GM12891 (cell line): ENCODE measurements at regions not wholly inside any gene's neighbourhood (a gene's known extent, or its start where the extent isn't known, plus 50 kb on each side); places are given as distances from the start of the nearest gene placed in this dataset.
A peak's percentile ranks its signal among the peaks of the same experiment; 100 is the strongest.
"Not testable (repeated sequence)": the region's sequence is repeated elsewhere in the genome, so short reads cannot be mapped to it uniquely, and the experiment has no call there.

Experiments used
- DNase-seq: peaks from one replicate; pipeline ENCODE4 v3.0.0; 2011; ENCODE audit warnings: low spot score; ENCODE audit not compliant: insufficient read length
- FAIRE-seq: peaks from 2 replicates; lab custom pipeline; 2011; peaks lifted over from hg19 to GRCh38; lab: Jason Lieb, UNC
- PAX5 ChIP-seq: IDR thresholded peaks from 2 replicates; pipeline ENCODE4 v1.6.1; 2011; ENCODE audit warnings: low read length, moderate library complexity, mild to moderate bottlenecking; ENCODE audit not compliant: insufficient read depth, severe bottlenecking
- POLR2A ChIP-seq: IDR thresholded peaks from 2 replicates; pipeline ENCODE4 v1.6.1; 2011; ENCODE audit warnings: low read depth, low read length, control low read depth
- POLR2AphosphoS5 ChIP-seq: IDR thresholded peaks from 2 replicates; pipeline ENCODE4 v1.6.1; 2011; ENCODE audit warnings: low read depth, low read length, control low read depth
- POU2F2 ChIP-seq: IDR thresholded peaks from 2 replicates; pipeline ENCODE4 v1.6.1; 2011; ENCODE audit warnings: low read depth, mild to moderate bottlenecking, control low read depth, low read length, moderate library complexity
- SPI1 ChIP-seq: IDR thresholded peaks from 2 replicates; pipeline ENCODE4 v1.6.1; 2011; ENCODE audit warnings: low read depth, low read length, control low read depth
- TAF1 ChIP-seq: IDR thresholded peaks from 2 replicates; pipeline ENCODE4 v1.6.1; 2011; ENCODE audit warnings: low read depth, low read length, control low read depth

GRCh38 chr5:119694284-119694683 is 64.9 kb downstream of the FAM170A start:
- DNase-seq: no peak
- TF ChIP-seq TAF1 (no peak), SPI1 (no peak), POU2F2 (no peak), POLR2AphosphoS5 (no peak), POLR2A (no peak), PAX5 (no peak)
- no peak for FAIRE-seq

DNA sequence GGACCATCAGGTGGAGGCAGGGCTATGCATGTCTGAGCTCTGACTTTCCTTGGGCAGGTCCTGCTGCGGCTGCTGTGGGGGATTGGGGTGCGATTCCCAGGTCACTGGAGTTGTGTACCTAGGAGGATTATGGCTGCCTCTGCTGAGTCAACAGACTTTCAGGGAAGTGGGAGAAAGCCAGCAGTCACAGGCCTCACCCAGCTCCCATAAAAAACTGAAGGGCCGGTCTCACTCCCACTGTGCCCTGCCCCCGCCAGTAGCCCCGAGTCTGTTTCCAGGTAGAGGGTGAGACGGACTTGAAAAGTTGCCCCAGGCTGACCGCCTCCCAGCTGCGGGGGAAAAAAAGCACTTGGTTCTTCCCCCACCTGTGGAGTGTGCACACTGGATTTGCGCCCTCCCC is 76.7 kb downstream of the FAM170A start:
- TF ChIP-seq TAF1: no peak
- no peak for TF ChIP-seq SPI1
- TF ChIP-seq PAX5: no peak
- no peak for TF ChIP-seq POLR2AphosphoS5
- TF ChIP-seq POLR2A: no peak
- DNase-seq (no peak), FAIRE-seq (no peak)

DNA sequence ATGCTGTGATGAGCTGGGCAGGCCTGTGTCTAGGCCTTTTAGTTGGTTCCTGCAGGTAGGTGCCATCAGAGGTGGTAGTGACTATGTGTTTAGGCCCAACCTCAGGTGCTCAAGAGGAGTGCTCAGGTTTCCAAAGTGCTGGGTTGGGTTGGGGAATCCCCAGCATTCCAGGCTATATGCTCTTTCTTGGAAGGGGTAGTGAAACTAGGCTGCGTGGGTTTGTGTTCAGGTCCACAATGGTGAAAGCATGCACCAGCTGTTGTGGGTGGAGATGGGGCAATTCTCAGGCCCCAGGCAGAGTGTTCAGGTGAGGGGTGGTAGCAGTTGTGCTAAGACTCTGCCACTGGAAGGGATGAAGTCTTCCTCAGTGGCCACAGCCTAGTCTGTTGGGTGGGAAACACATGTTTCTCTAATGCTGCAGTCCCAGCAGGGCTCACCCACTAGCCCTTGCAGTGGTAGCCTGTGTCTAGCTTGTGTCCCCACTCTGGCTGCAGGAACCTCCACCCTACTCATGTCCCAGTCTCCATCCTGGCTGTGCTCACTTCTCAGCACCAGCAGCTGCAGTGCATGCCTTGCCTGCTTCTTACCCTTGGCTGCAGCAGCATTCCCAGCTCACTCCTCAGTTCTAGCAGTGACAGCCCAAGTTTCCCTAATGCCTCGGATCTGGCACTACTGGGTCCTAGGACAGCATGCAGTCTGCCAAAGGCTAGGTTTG is 78.9 kb downstream of the FAM170A start:
- no peak for TF ChIP-seq TAF1
- no peak for TF ChIP-seq POLR2AphosphoS5
- no peak for TF ChIP-seq POU2F2
- TF ChIP-seq POLR2A: no peak
- no peak for TF ChIP-seq SPI1
- no peak for TF ChIP-seq PAX5
- FAIRE-seq: no peak
- no peak for DNase-seq

DNA sequence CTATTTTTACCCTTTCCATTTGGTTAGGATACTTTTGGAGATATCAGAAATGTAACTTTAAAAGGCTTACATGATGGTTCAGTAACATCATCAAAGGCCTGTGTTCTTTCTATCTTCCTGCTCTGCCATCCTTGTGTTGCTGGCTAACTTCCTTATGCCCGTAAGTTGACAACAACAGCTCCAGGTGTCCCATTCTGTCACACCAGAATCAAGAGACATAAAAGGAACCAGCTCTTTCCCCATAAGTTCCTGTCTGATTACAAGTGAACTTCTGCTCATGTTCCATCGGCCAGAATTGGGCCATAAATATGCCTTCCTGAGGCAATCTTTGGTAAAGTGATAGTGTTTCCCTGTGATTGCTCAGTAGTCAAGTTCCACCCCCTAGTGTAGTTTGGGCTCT is 92.4 kb downstream of the FAM170A start:
- no peak for DNase-seq
- TF ChIP-seq POU2F2 (no peak), TAF1 (no peak), POLR2AphosphoS5 (no peak)
- no peak for FAIRE-seq

- DNase-seq, FAIRE-seq: not testable (repeated sequence)
Observed at GRCh38 chr5:119725291-119725690, 95.9 kb downstream of the FAM170A start.

DNA sequence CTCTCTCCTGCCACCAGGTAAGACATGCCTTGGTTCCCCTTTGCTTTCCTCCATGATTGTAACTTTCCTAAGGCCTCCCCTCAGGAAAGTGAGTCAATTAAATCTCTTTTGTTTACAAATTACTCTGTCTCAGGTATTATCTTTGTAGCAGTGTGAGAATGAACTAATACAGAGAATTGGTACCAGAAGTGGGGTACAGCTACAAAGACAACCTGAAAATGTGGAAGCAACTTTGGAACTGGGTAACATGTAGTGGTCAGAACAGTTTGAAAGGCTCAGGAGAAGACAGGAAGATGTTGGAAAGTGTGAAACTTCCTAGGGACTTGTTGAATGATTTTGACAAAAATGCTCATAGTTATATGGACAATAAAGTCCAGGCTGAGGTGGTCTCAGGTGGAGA is 97.2 kb downstream of the FAM170A start:
- TF ChIP-seq PAX5: no peak
- TF ChIP-seq TAF1: no peak
- no peak for TF ChIP-seq POU2F2
- no peak for TF ChIP-seq POLR2AphosphoS5
- TF ChIP-seq SPI1: no peak
- no peak for TF ChIP-seq POLR2A
- FAIRE-seq: no peak
- DNase-seq: no peak

GRCh38 chr5:119740225-119740624 is 110.9 kb downstream of the FAM170A start:
- FAIRE-seq (no peak), DNase-seq (no peak)
- no peak for TF ChIP-seq TAF1
- no peak for TF ChIP-seq POLR2AphosphoS5
- TF ChIP-seq PAX5: no peak
- no peak for TF ChIP-seq POLR2A
- no peak for TF ChIP-seq POU2F2
- TF ChIP-seq SPI1: no peak

GRCh38 chr5:119741691-119742090 is 112.3 kb downstream of the FAM170A start:
- no peak for DNase-seq
- no peak for TF ChIP-seq SPI1
- TF ChIP-seq PAX5: no peak
- no peak for TF ChIP-seq TAF1
- no peak for FAIRE-seq

- DNase-seq (no peak), FAIRE-seq (no peak)
- no peak for TF ChIP-seq POLR2AphosphoS5
- TF ChIP-seq POLR2A: no peak
- TF ChIP-seq SPI1: no peak
- TF ChIP-seq TAF1: no peak
- no peak for TF ChIP-seq PAX5
- no peak for TF ChIP-seq POU2F2
Observed at GRCh38 chr5:119742311-119742710, 113.0 kb downstream of the FAM170A start.

DNA sequence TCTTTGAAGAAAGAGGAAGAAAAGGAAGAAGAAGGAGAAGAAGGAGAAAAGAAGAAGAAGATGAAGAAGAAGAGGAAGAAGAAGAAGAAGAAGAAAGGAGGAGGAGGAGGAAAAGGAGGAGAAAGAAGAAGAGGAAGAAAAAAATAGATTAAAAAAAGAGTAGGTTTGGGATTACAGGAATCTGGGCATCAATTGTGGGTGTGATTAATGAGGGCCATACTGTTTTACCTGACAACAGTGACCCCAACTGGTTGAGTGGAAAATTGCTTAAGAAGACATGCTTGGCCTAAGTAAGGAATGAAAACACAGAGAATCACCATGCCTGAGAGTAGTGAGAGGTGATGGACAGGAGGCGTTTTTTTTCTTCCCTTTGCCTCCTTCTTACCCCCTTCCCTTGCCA is 114.6 kb downstream of the FAM170A start:
- no peak for TF ChIP-seq POLR2A
- TF ChIP-seq POLR2AphosphoS5: no peak
- no peak for TF ChIP-seq POU2F2
- no peak for TF ChIP-seq SPI1
- no peak for TF ChIP-seq PAX5
- no peak for TF ChIP-seq TAF1
- DNase-seq (peak; percentile 21), FAIRE-seq (peak; percentile 9)

DNA sequence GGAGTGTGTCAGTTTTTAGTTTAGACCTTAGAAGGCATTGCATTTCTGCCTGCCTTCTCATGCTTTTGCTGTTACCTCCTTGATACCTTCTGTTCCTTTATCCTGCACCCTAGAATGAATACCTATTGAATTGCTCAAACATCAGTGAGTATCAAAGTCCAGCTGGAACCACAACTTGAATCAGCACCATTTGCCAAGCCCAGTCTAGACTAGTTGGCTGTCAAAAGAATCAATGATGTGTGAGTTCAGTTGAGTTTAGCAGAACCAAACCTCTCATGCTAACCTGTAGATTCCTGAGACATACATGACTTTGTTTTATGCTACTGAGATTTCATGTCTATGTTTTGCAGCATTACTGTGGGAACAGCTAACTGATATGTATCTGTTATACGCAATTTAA is 116.6 kb downstream of the FAM170A start:
- FAIRE-seq: no peak
- TF ChIP-seq SPI1 (no peak), PAX5 (no peak), POLR2A (no peak), POU2F2 (no peak), TAF1 (no peak)
- DNase-seq: no peak

DNA sequence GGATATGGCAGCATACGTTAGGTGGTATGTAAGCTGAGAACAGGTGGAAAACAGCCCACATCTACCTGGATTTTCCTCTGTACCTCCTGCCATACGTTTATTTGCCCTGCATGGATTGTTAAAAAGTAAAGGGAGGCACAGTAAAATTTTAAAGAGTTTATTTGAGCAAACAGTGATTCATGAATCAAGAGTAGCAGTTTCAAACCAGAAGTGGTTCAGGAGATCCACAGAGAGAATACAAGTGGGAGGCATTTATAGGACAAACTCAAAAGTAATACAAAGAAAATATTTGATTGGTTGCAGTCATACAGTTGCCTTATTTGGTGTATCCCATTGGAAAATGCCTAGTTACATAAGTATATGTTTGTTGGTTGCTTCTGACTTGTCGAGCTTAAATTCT is 117.6 kb downstream of the FAM170A start:
- DNase-seq: no peak
- TF ChIP-seq SPI1 (no peak), TAF1 (no peak), PAX5 (no peak), POU2F2 (no peak), POLR2A (no peak), POLR2AphosphoS5 (no peak)
- FAIRE-seq: no peak
